HEK293T (cell line): ENCODE measurements at regions not wholly inside any gene's neighbourhood (a gene's known extent, or its start where the extent isn't known, plus 50 kb on each side); places are given as distances from the start of the nearest gene placed in this dataset.

Source experiments
- BHLHE40 ChIP-seq: fragments of 450-650 bp; IDR thresholded peaks from 2 replicates; pipeline ENCODE4 v1.6.1; 2016; ENCODE audit warnings: mild to moderate bottlenecking, moderate library complexity, borderline replicate concordance
- CTBP1 ChIP-seq: fragments of 450-650 bp; IDR thresholded peaks from 2 replicates; pipeline ENCODE4 v1.6.1; 2016; ENCODE audit warnings: borderline replicate concordance
- ELF4 ChIP-seq: fragments of 450-650 bp; IDR thresholded peaks from 2 replicates; pipeline ENCODE4 v1.6.1; 2017; ENCODE audit warnings: antibody characterized with exemption
- FOXA1 ChIP-seq: fragments of 450-650 bp; IDR thresholded peaks from 2 replicates; pipeline ENCODE4 v1.6.1; 2016; ENCODE audit warnings: mild to moderate bottlenecking
- FOXK2 ChIP-seq: fragments of 450-650 bp; IDR thresholded peaks from 2 replicates; pipeline ENCODE4 v1.6.1; 2016; ENCODE audit warnings: mild to moderate bottlenecking
- FOXM1 ChIP-seq: fragments of 450-650 bp; IDR thresholded peaks from 2 replicates; pipeline ENCODE4 v1.6.1; 2017; ENCODE audit warnings: mild to moderate bottlenecking, borderline replicate concordance
- HDGF ChIP-seq: fragments of 450-650 bp; IDR thresholded peaks from 2 replicates; pipeline ENCODE4 v1.6.1; 2017; ENCODE audit warnings: antibody characterized with exemption, borderline replicate concordance
- L3MBTL2 ChIP-seq: fragments of 450-650 bp; conservative IDR thresholded peaks from 2 replicates; pipeline ENCODE4 v1.6.1; 2016; ENCODE audit warnings: mild to moderate bottlenecking
- LEF1 ChIP-seq: fragments of 450-650 bp; IDR thresholded peaks from 2 replicates; pipeline ENCODE4 v1.6.1; 2017; ENCODE audit warnings: mild to moderate bottlenecking, borderline replicate concordance
- NFRKB ChIP-seq: fragments of 450-650 bp; IDR thresholded peaks from 2 replicates; pipeline ENCODE4 v1.6.1; 2016; ENCODE audit warnings: mild to moderate bottlenecking, moderate library complexity
- PKNOX1 ChIP-seq: fragments of 450-650 bp; IDR thresholded peaks from 2 replicates; pipeline ENCODE4 v1.6.1; 2016
- SP1 ChIP-seq: fragments of 450-650 bp; IDR thresholded peaks from 2 replicates; pipeline ENCODE4 v1.6.1; 2017
- SUZ12 ChIP-seq: fragments of 450-650 bp; IDR thresholded peaks from 2 replicates; pipeline ENCODE4 v1.6.1; 2016; ENCODE audit warnings: mild to moderate bottlenecking
- ZNF384 ChIP-seq: fragments of 450-650 bp; IDR thresholded peaks from 2 replicates; pipeline ENCODE4 v1.6.1; 2016

GRCh38 chr4:189502841-189503435, 437.7 kb upstream of the FRG1 start:
- TF ChIP-seq FOXM1 = no peak
- no peak for TF ChIP-seq ZNF384
- no peak for TF ChIP-seq HDGF
- no peak for TF ChIP-seq SUZ12
- no peak for TF ChIP-seq FOXK2
- TF ChIP-seq CTBP1 = no peak
- no peak for TF ChIP-seq BHLHE40
- TF ChIP-seq FOXA1 = no peak
- TF ChIP-seq NFRKB = no peak
- TF ChIP-seq ELF4 = no peak
- TF ChIP-seq SP1 = no peak
- no peak for TF ChIP-seq PKNOX1
- TF ChIP-seq L3MBTL2 = no peak
- no peak for TF ChIP-seq LEF1
